DOHH2 (cell line): ENCODE measurements at regions not wholly inside any gene's neighbourhood (a gene's known extent, or its start where the extent isn't known, plus 50 kb on each side); places are given as distances from the start of the nearest gene placed in this dataset.

ENCODE experiments used
- EZH2phosphoT487 ChIP-seq: fragments of 200-600 bp; sonication (generic); IDR thresholded peaks from 2 replicates; pipeline ENCODE4 v1.6.1; 2017; ENCODE audit warnings: borderline replicate concordance, mild to moderate bottlenecking, antibody characterized with exemption, low read length, moderate library complexity, mixed read lengths
- TF ChIP-seq, protein P1 (sequence below): fragments of 200-600 bp; sonication (generic); IDR thresholded peaks from one replicate; pipeline ENCODE4 v1.5.1; 2014; ENCODE audit warnings: antibody characterized with exemption, mild to moderate bottlenecking, low read depth, low read length; ENCODE audit not compliant: poor library complexity, severe bottlenecking

GRCh38 chr1:229067546-229067945 is 203.4 kb upstream of the RAB4A start:
- TF ChIP-seq, protein P1, sequence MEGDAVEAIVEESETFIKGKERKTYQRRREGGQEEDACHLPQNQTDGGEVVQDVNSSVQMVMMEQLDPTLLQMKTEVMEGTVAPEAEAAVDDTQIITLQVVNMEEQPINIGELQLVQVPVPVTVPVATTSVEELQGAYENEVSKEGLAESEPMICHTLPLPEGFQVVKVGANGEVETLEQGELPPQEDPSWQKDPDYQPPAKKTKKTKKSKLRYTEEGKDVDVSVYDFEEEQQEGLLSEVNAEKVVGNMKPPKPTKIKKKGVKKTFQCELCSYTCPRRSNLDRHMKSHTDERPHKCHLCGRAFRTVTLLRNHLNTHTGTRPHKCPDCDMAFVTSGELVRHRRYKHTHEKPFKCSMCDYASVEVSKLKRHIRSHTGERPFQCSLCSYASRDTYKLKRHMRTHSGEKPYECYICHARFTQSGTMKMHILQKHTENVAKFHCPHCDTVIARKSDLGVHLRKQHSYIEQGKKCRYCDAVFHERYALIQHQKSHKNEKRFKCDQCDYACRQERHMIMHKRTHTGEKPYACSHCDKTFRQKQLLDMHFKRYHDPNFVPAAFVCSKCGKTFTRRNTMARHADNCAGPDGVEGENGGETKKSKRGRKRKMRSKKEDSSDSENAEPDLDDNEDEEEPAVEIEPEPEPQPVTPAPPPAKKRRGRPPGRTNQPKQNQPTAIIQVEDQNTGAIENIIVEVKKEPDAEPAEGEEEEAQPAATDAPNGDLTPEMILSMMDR = no peak
- no peak for TF ChIP-seq EZH2phosphoT487
